PC-3 (cell line): ENCODE measurements at regions not wholly inside any gene's neighbourhood (a gene's known extent, or its start where the extent isn't known, plus 50 kb on each side); places are given as distances from the start of the nearest gene placed in this dataset.

Experiments used
- ATAC-seq: fragments of 200-7000 bp; cut with Tn5 transposase; 2 replicates; pipeline ENCODE4 v1.9.1; 2020; ENCODE audit warnings: mild to moderate bottlenecking, moderate library complexity
- BruUV-seq: library from RNA; stranded (reverse); fragments of 400-500 nt; replicated peaks from 2 replicates; lab custom pipeline; 2021; lab: Mats Ljungman, UMichigan
- CTCF ChIA-PET: fragments of 300-600 bp; sonication (Branson Sonifier 250); formaldehyde crosslinking; loops from one replicate; lab custom pipeline; 2022; ENCODE audit warnings: antibody characterized with exemption; lab: Charles Lee
- POLR2A ChIA-PET: fragments of 300-600 bp; sonication (Branson Sonifier 250); formaldehyde crosslinking; loops from one replicate; lab custom pipeline; 2022; ENCODE audit warnings: antibody characterized with exemption; ENCODE audit not compliant: unreplicated experiment; lab: Charles Lee
- DNase-seq: peaks from one replicate; pipeline ENCODE4 v3.0.0-alpha.2; 2015
- H2AFZ ChIP-seq: fragments of 300-600 bp; sonication (generic); 2 replicates; pipeline ENCODE4 v1.6.0; 2016; ENCODE audit warnings: antibody characterized with exemption, low read length
- H3F3A ChIP-seq: fragments of 300-600 bp; sonication (generic); one replicate; pipeline ENCODE4 v1.6.0; 2017; ENCODE audit warnings: antibody characterized with exemption, low read length, control low read depth, mild to moderate bottlenecking; ENCODE audit not compliant: unreplicated experiment
- H3K27ac ChIP-seq: fragments of 300-600 bp; sonication (generic); 2 replicates; pipeline ENCODE4 v1.5.1; 2016; ENCODE audit warnings: mild to moderate bottlenecking, low read length
- H3K27me3 ChIP-seq: fragments of 300-600 bp; sonication (generic); 2 replicates; pipeline ENCODE4 v1.6.1; 2016; ENCODE audit warnings: low read length, mixed read lengths
- H3K36me3 ChIP-seq: fragments of 300-600 bp; sonication (generic); 2 replicates; pipeline ENCODE4 v1.6.1; 2016; ENCODE audit warnings: low read depth, mixed run types, low read length, mixed read lengths
- H3K4me1 ChIP-seq: fragments of 300-600 bp; sonication (generic); 2 replicates; pipeline ENCODE4 v1.5.1; 2016; ENCODE audit warnings: low read length; ENCODE audit not compliant: insufficient read depth
- H3K4me2 ChIP-seq: fragments of 300-600 bp; sonication (generic); 2 replicates; pipeline ENCODE4 v1.6.0; 2016; ENCODE audit warnings: low read length
- H3K4me3 ChIP-seq: fragments of 300-600 bp; sonication (generic); 2 replicates; pipeline ENCODE4 v1.5.1; 2016; ENCODE audit warnings: mild to moderate bottlenecking, low read length, mixed read lengths
- H3K79me2 ChIP-seq: fragments of 300-600 bp; sonication (generic); 2 replicates; pipeline ENCODE4 v1.6.1; 2017; ENCODE audit warnings: low read length, mixed read lengths
- H3K9ac ChIP-seq: fragments of 300-600 bp; sonication (generic); 2 replicates; pipeline ENCODE4 v1.6.0; 2016; ENCODE audit warnings: mild to moderate bottlenecking, low read length
- H3K9me2 ChIP-seq: fragments of 300-600 bp; sonication (generic); replicated peaks from 2 replicates; pipeline ENCODE4 v1.6.1; 2016; ENCODE audit warnings: mixed run types, low read length, mixed read lengths
- H3K9me3 ChIP-seq: fragments of 300-600 bp; sonication (generic); 2 replicates; pipeline ENCODE4 v1.6.1; 2016; ENCODE audit warnings: low read length, mixed read lengths
- H4K20me1 ChIP-seq: fragments of 300-600 bp; sonication (generic); 2 replicates; pipeline ENCODE4 v1.6.1; 2016; ENCODE audit warnings: low read length, mixed read lengths
- CTCF ChIP-seq: fragments of 300-600 bp; sonication (generic); conservative IDR thresholded peaks from 2 replicates; pipeline ENCODE4 v1.5.1; 2017; ENCODE audit warnings: antibody characterized with exemption, low read depth, mild to moderate bottlenecking, low read length
- EZH2 ChIP-seq: fragments of 300-600 bp; sonication (generic); IDR thresholded peaks from one replicate; pipeline ENCODE4 v1.6.1; 2017; ENCODE audit warnings: antibody characterized with exemption, mild to moderate bottlenecking, low read length; ENCODE audit not compliant: unreplicated experiment
- EZH2phosphoT487 ChIP-seq: fragments of 300-600 bp; sonication (generic); IDR thresholded peaks from 2 replicates; pipeline ENCODE4 v1.6.1; 2018; ENCODE audit warnings: mild to moderate bottlenecking, antibody characterized with exemption, low read length, borderline replicate concordance
- intact Hi-C: fragments of 100-400 bp; cut with micrococcal nuclease; formaldehyde crosslinking; loops from 2 replicates; pipeline ENCODE4 v1.9.0; 2023

- Histone ChIP-seq H3K9me2 (no peaks in the 10 kb centered on the region), H3K9me3 (no peaks in the 10 kb centered on the region), H3F3A (no peaks in the 10 kb centered on the region), H3K4me2 (no peak overlapping the region), H2AFZ (no peak overlapping the region), H3K27ac (no peak overlapping the region), H3K27me3 (no peaks in the 10 kb centered on the region), H4K20me1 (no peaks in the 10 kb centered on the region), H3K9ac (no peak overlapping the region), H3K79me2 (no peaks in the 10 kb centered on the region), H3K4me1 (no peaks in the 10 kb centered on the region), H3K36me3 (no peaks in the 10 kb centered on the region), H3K4me3 (no peak overlapping the region)
- ATAC-seq, result no peak
- ChIA-PET CTCF (no interaction called here), POLR2A (no interaction called here)
- DNase-seq, result no peak
- TF ChIP-seq CTCF (no peak), EZH2phosphoT487 (no peak), EZH2 (no peak)
- BruUV-seq, result no TSS peak
- intact Hi-C loops, result no loop called here
Measured at GRCh38 chrX:127782904-127783303, 269.3 kb downstream of the ACTRT1 start.

GRCh38 chrX:127764674-127765073, 287.5 kb downstream of the ACTRT1 start:
- Histone ChIP-seq H3K9me3 (no peaks in the 10 kb centered on the region), H3K4me3 (no peak overlapping the region), H3K36me3 (no peaks in the 10 kb centered on the region), H3K27ac (no peak overlapping the region), H3F3A (no peaks in the 10 kb centered on the region), H2AFZ (no peak overlapping the region), H3K4me1 (no peaks in the 10 kb centered on the region), H4K20me1 (no peaks in the 10 kb centered on the region), H3K9me2 (no peaks in the 10 kb centered on the region), H3K4me2 (no peak overlapping the region), H3K79me2 (no peaks in the 10 kb centered on the region), H3K27me3 (no peaks in the 10 kb centered on the region), H3K9ac (no peak overlapping the region)
- ATAC-seq (no peak), DNase-seq (no peak)
- ChIA-PET CTCF (no interaction called here), POLR2A (no interaction called here)
- BruUV-seq, result no TSS peak
- TF ChIP-seq CTCF, result no peak
- TF ChIP-seq EZH2phosphoT487, result no peak
- TF ChIP-seq EZH2, result no peak
- intact Hi-C loops, result no loop called here

- BruUV-seq, result no TSS peak
- H3K9me3 ChIP-seq, result no peaks in the 10 kb centered on the region
- no peaks in the 10 kb centered on the region for H3K27me3 ChIP-seq
- no peak for DNase-seq
- no peak overlapping the region for H2AFZ ChIP-seq
- no peak for ATAC-seq
- no peak overlapping the region for H3K4me2 ChIP-seq
- H3F3A ChIP-seq, result no peaks in the 10 kb centered on the region
- no peak overlapping the region for H3K4me3 ChIP-seq
- H3K27ac ChIP-seq, result no peak overlapping the region
- no peak for TF ChIP-seq EZH2
- intact Hi-C loops, result no loop called here
- CTCF ChIA-PET, result no interaction called here
- H3K36me3 ChIP-seq, result no peaks in the 10 kb centered on the region
- POLR2A ChIA-PET, result no interaction called here
- no peaks in the 10 kb centered on the region for H3K9me2 ChIP-seq
- no peaks in the 10 kb centered on the region for H3K4me1 ChIP-seq
- H3K9ac ChIP-seq, result no peak overlapping the region
- H4K20me1 ChIP-seq, result no peaks in the 10 kb centered on the region
- H3K79me2 ChIP-seq, result no peaks in the 10 kb centered on the region
Measured at GRCh38 chrX:127762663-127763062, 289.5 kb downstream of the ACTRT1 start.
